GM23338 (cell line): ENCODE measurements at regions not wholly inside any gene's neighbourhood (a gene's known extent, or its start where the extent isn't known, plus 50 kb on each side); places are given as distances from the start of the nearest gene placed in this dataset.
A peak's percentile ranks its signal among the peaks of the same experiment; 100 is the strongest.

Experiments used
- ATAC-seq: fragments of 200-7000 bp; cut with Tn5 transposase; 3 replicates; pipeline ENCODE4 v1.9.1; 2020
- DNase-seq: peaks from one replicate; pipeline ENCODE4 v3.0.0-alpha.2; 2015; ENCODE audit warnings: low spot score
- H2AFZ ChIP-seq: fragments of 200-600 bp; sonication (generic); 2 replicates; pipeline ENCODE4 v1.8.0; 2016; ENCODE audit warnings: antibody characterized with exemption, mild to moderate bottlenecking, moderate library complexity
- H3F3A ChIP-seq: fragments of 200-600 bp; sonication (generic); replicated peaks from 2 replicates; pipeline ENCODE4 v1.8.0; 2017; ENCODE audit warnings: antibody characterized with exemption, mixed run types, low read depth
- H3K27ac ChIP-seq: fragments of 200-600 bp; sonication (generic); 2 replicates; pipeline ENCODE4 v1.6.1; 2016; ENCODE audit warnings: low read depth
- H3K27me3 ChIP-seq: fragments of 200-600 bp; sonication (generic); 2 replicates; pipeline ENCODE4 v1.8.0; 2016; ENCODE audit warnings: mild to moderate bottlenecking, mixed run types, moderate library complexity; ENCODE audit not compliant: insufficient read depth
- H3K36me3 ChIP-seq: fragments of 200-600 bp; sonication (generic); 2 replicates; pipeline ENCODE4 v1.8.0; 2016; ENCODE audit warnings: mild to moderate bottlenecking; ENCODE audit not compliant: insufficient read depth
- H3K4me1 ChIP-seq: fragments of 200-600 bp; sonication (generic); 2 replicates; pipeline ENCODE4 v1.8.0; 2016; ENCODE audit warnings: mild to moderate bottlenecking, moderate library complexity; ENCODE audit not compliant: insufficient read depth
- H3K4me2 ChIP-seq: fragments of 200-600 bp; sonication (generic); 2 replicates; pipeline ENCODE4 v1.7.1; 2017; ENCODE audit warnings: mixed run types
- H3K4me3 ChIP-seq: fragments of 200-600 bp; sonication (generic); 2 replicates; pipeline ENCODE4 v1.6.1; 2016; ENCODE audit warnings: mixed run types
- H3K79me2 ChIP-seq: fragments of 200-600 bp; sonication (generic); replicated peaks from 2 replicates; pipeline ENCODE4 v1.8.0; 2017; ENCODE audit warnings: mild to moderate bottlenecking; ENCODE audit not compliant: insufficient read depth
- H3K9me2 ChIP-seq: fragments of 200-600 bp; sonication (generic); 2 replicates; pipeline ENCODE4 v1.8.0; 2017; ENCODE audit not compliant: insufficient read depth
- H4K20me1 ChIP-seq: fragments of 200-600 bp; sonication (generic); replicated peaks from 2 replicates; pipeline ENCODE4 v1.8.0; 2017; ENCODE audit warnings: mild to moderate bottlenecking; ENCODE audit not compliant: insufficient read depth
- H3K27ac Mint-ChIP-seq: 2 replicates; pipeline ENCODE4 v1.8.0; 2020; ENCODE audit warnings: inconsistent platforms, mild to moderate bottlenecking, moderate library complexity, mixed read lengths
- H3K27me3 Mint-ChIP-seq: 3 replicates; pipeline ENCODE4 v1.8.0; 2022; ENCODE audit warnings: low read depth, mild to moderate bottlenecking, moderate library complexity, mixed read lengths, inconsistent platforms; ENCODE audit not compliant: insufficient read depth, poor library complexity
- H3K36me3 Mint-ChIP-seq: 3 replicates; pipeline ENCODE4 v1.8.0; 2021; ENCODE audit warnings: low read depth, mild to moderate bottlenecking, inconsistent platforms, moderate library complexity, mixed read lengths
- H3K4me1 Mint-ChIP-seq: 3 replicates; pipeline ENCODE4 v1.8.0; 2020; ENCODE audit warnings: mild to moderate bottlenecking, inconsistent platforms, mixed read lengths
- H3K4me3 Mint-ChIP-seq: 3 replicates; pipeline ENCODE4 v1.8.0; 2021; ENCODE audit warnings: moderate library complexity, mild to moderate bottlenecking, inconsistent platforms, mixed read lengths
- H3K9me3 Mint-ChIP-seq: 3 replicates; pipeline ENCODE4 v1.8.0; 2020; ENCODE audit warnings: moderate library complexity, mild to moderate bottlenecking, inconsistent platforms, mixed read lengths
- EZH2 ChIP-seq: fragments of 200-600 bp; sonication (generic); IDR thresholded peaks from one replicate; pipeline ENCODE4 v1.8.0; 2017; ENCODE audit warnings: antibody characterized with exemption, mild to moderate bottlenecking, low read depth; ENCODE audit not compliant: unreplicated experiment
- EZH2phosphoT487 ChIP-seq: fragments of 200-600 bp; sonication (generic); IDR thresholded peaks from one replicate; pipeline ENCODE4 v1.8.1; 2018; ENCODE audit warnings: antibody characterized with exemption; ENCODE audit not compliant: unreplicated experiment
- JUNB ChIP-seq: IDR thresholded peaks from one replicate; pipeline ENCODE4 v1.6.1; 2016; ENCODE audit warnings: antibody characterized with exemption; ENCODE audit not compliant: unreplicated experiment
- NANOG ChIP-seq: IDR thresholded peaks from 2 replicates; pipeline ENCODE4 v1.6.1; 2016; ENCODE audit warnings: antibody characterized with exemption, borderline replicate concordance
- POLR2AphosphoS5 ChIP-seq: IDR thresholded peaks from 2 replicates; pipeline ENCODE4 v1.6.1; 2016; ENCODE audit warnings: antibody characterized with exemption, low read depth
- STAT1 ChIP-seq: IDR thresholded peaks from one replicate; pipeline ENCODE4 v1.6.1; 2016; ENCODE audit warnings: antibody characterized with exemption; ENCODE audit not compliant: unreplicated experiment
- ZNF114 ChIP-seq: fragments of 250-450 bp; sonication (Bioruptor Pico); IDR thresholded peaks from 2 replicates; pipeline ENCODE4 v1.5.0; 2020; ENCODE audit warnings: mild to moderate bottlenecking, moderate library complexity
- ZNF331 ChIP-seq: fragments of 250-450 bp; sonication (Bioruptor Pico); IDR thresholded peaks from 2 replicates; pipeline ENCODE4 v1.5.0; 2020; ENCODE audit warnings: low read depth, mild to moderate bottlenecking, moderate library complexity
- TF ChIP-seq, protein P1 (sequence below): fragments of 250-450 bp; sonication (Bioruptor Pico); IDR thresholded peaks from 2 replicates; pipeline ENCODE4 v1.5.0; 2020; ENCODE audit warnings: mild to moderate bottlenecking, moderate library complexity

DNA sequence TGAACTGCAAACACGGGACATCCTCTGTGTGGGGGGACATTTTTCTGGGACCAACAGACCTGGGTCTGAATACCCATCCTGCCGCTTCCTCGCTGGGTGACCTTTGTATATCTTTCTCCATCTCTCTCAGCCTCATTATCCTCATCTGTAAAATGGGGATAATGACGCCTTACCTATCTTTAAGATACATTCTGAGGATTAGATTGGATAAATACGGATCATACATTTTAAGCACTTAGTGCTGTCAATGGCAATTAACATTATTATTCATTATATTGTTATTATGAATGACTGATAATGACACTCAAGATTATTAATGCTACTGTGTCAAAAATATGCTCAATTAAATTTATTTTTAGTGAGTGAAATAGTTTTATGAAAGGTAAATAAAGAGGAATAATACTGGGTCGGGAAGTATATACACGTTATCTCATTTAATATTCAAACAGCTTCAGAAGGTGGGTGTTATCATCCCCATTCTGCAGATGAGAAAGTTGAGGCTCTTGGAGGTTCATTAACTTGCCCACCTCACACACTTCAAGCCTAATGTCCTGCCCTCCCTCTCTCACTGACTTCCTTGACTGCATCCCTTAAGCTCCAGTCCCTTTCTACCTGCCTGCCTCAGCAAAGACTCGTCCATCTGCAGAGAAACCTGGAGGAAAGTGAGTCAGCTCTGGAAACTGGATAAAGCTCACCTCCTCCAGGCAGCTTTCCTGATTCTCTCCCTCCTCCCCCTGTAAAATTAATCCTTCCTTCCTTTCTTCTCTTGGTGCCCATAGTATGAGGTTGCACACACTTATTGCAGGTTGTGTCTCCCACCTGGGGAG lies 120.7 kb upstream of the JUN start:
- Mint-ChIP-seq H3K27me3 (peaks cover 3% of the 10 kb centered on the region), H3K27ac (no peak overlapping the region), H3K4me3 (peak overlapping the region; percentile 77), H3K9me3 (no peaks in the 10 kb centered on the region), H3K36me3 (no peaks in the 10 kb centered on the region), H3K4me1 (peaks cover 14% of the 10 kb centered on the region)
- H4K20me1 ChIP-seq = no peaks in the 10 kb centered on the region
- H3K4me3 ChIP-seq = peak overlapping the region; percentile 74
- H3K4me2 ChIP-seq = peak overlapping the region; percentile 88
- TF ChIP-seq STAT1 = no peak
- no peak for TF ChIP-seq POLR2AphosphoS5
- no peak for TF ChIP-seq ZNF331
- TF ChIP-seq JUNB = no peak
- no peak for TF ChIP-seq EZH2phosphoT487
- TF ChIP-seq NANOG = no peak
- TF ChIP-seq, protein P1, sequence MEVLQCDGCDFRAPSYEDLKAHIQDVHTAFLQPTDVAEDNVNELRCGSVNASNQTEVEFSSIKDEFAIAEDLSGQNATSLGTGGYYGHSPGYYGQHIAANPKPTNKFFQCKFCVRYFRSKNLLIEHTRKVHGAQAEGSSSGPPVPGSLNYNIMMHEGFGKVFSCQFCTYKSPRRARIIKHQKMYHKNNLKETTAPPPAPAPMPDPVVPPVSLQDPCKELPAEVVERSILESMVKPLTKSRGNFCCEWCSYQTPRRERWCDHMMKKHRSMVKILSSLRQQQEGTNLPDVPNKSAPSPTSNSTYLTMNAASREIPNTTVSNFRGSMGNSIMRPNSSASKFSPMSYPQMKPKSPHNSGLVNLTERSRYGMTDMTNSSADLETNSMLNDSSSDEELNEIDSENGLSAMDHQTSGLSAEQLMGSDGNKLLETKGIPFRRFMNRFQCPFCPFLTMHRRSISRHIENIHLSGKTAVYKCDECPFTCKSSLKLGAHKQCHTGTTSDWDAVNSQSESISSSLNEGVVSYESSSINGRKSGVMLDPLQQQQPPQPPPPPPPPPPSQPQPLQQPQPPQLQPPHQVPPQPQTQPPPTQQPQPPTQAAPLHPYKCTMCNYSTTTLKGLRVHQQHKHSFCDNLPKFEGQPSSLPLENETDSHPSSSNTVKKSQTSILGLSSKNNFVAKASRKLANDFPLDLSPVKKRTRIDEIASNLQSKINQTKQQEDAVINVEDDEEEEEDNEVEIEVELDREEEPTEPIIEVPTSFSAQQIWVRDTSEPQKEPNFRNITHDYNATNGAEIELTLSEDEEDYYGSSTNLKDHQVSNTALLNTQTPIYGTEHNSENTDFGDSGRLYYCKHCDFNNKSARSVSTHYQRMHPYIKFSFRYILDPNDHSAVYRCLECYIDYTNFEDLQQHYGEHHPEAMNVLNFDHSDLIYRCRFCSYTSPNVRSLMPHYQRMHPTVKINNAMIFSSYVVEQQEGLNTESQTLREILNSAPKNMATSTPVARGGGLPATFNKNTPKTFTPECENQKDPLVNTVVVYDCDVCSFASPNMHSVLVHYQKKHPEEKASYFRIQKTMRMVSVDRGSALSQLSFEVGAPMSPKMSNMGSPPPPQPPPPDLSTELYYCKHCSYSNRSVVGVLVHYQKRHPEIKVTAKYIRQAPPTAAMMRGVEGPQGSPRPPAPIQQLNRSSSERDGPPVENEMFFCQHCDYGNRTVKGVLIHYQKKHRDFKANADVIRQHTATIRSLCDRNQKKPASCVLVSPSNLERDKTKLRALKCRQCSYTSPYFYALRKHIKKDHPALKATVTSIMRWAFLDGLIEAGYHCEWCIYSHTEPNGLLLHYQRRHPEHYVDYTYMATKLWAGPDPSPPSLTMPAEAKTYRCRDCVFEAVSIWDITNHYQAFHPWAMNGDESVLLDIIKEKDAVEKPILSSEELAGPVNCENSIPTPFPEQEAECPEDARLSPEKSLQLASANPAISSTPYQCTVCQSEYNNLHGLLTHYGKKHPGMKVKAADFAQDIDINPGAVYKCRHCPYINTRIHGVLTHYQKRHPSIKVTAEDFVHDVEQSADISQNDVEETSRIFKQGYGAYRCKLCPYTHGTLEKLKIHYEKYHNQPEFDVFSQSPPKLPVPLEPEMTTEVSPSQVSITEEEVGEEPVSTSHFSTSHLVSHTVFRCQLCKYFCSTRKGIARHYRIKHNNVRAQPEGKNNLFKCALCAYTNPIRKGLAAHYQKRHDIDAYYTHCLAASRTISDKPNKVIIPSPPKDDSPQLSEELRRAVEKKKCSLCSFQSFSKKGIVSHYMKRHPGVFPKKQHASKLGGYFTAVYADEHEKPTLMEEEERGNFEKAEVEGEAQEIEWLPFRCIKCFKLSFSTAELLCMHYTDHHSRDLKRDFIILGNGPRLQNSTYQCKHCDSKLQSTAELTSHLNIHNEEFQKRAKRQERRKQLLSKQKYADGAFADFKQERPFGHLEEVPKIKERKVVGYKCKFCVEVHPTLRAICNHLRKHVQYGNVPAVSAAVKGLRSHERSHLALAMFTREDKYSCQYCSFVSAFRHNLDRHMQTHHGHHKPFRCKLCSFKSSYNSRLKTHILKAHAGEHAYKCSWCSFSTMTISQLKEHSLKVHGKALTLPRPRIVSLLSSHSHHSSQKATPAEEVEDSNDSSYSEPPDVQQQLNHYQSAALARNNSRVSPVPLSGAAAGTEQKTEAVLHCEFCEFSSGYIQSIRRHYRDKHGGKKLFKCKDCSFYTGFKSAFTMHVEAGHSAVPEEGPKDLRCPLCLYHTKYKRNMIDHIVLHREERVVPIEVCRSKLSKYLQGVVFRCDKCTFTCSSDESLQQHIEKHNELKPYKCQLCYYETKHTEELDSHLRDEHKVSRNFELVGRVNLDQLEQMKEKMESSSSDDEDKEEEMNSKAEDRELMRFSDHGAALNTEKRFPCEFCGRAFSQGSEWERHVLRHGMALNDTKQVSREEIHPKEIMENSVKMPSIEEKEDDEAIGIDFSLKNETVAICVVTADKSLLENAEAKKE (CRISPR knock-in tag) = no peak
- no peak for TF ChIP-seq ZNF114 (CRISPR knock-in tag)
- TF ChIP-seq EZH2 = no peak
- H3K9me2 ChIP-seq = no peaks in the 10 kb centered on the region
- DNase-seq (no peak), ATAC-seq (no peak)
- H3F3A ChIP-seq = no peaks in the 10 kb centered on the region
- no peaks in the 10 kb centered on the region for H3K79me2 ChIP-seq
- no peaks in the 10 kb centered on the region for H3K36me3 ChIP-seq
- H3K27me3 ChIP-seq = peaks cover 8% of the 10 kb centered on the region; the same call in 1 of the 2 replicates
- H3K4me1 ChIP-seq = 0 out of 2 replicates have a peak, but pooled peaks cover 4% of the 10 kb centered on the region
- peak overlapping the region; percentile 97 for H2AFZ ChIP-seq
- H3K27ac ChIP-seq = no peak overlapping the region
